K562 (cell line): ENCODE measurements at regions not wholly inside any gene's neighbourhood (a gene's known extent, or its start where the extent isn't known, plus 50 kb on each side); places are given as distances from the start of the nearest gene placed in this dataset.

ENCODE experiments used
- ATAC-seq: fragments of 200-7000 bp; cut with Tn5 transposase; 3 replicates; pipeline ENCODE4 v1.9.1; 2020; ENCODE audit warnings: moderate library complexity
- BruUV-seq: library from RNA; stranded (reverse); fragments of 400-500 nt; replicated peaks from 2 replicates; lab custom pipeline; 2021; lab: Mats Ljungman, UMichigan
- CTCF ChIA-PET: fragments of 300-600 bp; formaldehyde crosslinking; extraction: SDS; loops from one replicate; lab custom pipeline; 2021; ENCODE audit warnings: low intra/inter-chr PET ratio; lab: Yijun Ruan, JAX
- POLR2A ChIA-PET: fragments of 300-600, 350-650 bp; sonication (Branson Sonifier 250); formaldehyde crosslinking; extraction: SDS; loops from one replicate; lab custom pipeline; 2021; ENCODE audit warnings: antibody characterized with exemption, inconsistent platforms; lab: Yijun Ruan, JAX
- DNase-seq, 4 experiments: peaks; one replicate each; pipeline versions ENCODE4 v3.0.0 to v3.0.0-alpha.2; 2011 to 2018; ENCODE audit warnings: low spot score in 3 of 4, mixed read lengths in 3 of 4; ENCODE audit errors: extremely low read depth in 1 of 4
- FAIRE-seq: peaks from 2 replicates; lab custom pipeline; 2011; peaks lifted over from hg19 to GRCh38; lab: Jason Lieb, UNC
- H2AFZ ChIP-seq: 2 replicates; pipeline ENCODE4 v1.6.0; 2011; ENCODE audit warnings: low read depth, low read length, control low read depth, inconsistent platforms
- H3K27ac ChIP-seq: fragments of 200-600 bp; 3 replicates; pipeline ENCODE4 v1.8.0; 2011; ENCODE audit warnings: low read depth, mild to moderate bottlenecking, control low read depth, inconsistent platforms, low read length, moderate library complexity, mixed read lengths; ENCODE audit errors: extremely low read depth
- H3K27me3 ChIP-seq, 2 experiments: fragments of 300-600 bp in 1 of 2; 2 replicates in 1 of 2; 3 replicates in 1 of 2; pipeline versions ENCODE4 v1.6.0 to v1.8.0; 2011; ENCODE audit warnings: inconsistent platforms in 2 of 2, low read length in 2 of 2, mild to moderate bottlenecking in 1 of 2, mixed read lengths in 1 of 2, moderate library complexity in 1 of 2; ENCODE audit not compliant: control insufficient read depth in 2 of 2, insufficient read depth in 2 of 2
- H3K36me3 ChIP-seq: fragments of 300-600 bp; 3 replicates; pipeline ENCODE4 v1.8.0; 2011; ENCODE audit warnings: mild to moderate bottlenecking, low read length, inconsistent platforms; ENCODE audit not compliant: control insufficient read depth, insufficient read depth
- H3K4me1 ChIP-seq, 2 experiments: fragments of 200-600 bp in 1 of 2; replicated peaks in 1 of 2; 2 replicates in 1 of 2; 3 replicates in 1 of 2; pipeline versions ENCODE4 v1.5.1 to v1.8.0; 2011; ENCODE audit warnings: inconsistent platforms in 2 of 2, low read length in 2 of 2, mild to moderate bottlenecking in 1 of 2, mixed read lengths in 1 of 2, moderate library complexity in 1 of 2; ENCODE audit not compliant: control insufficient read depth in 2 of 2, insufficient read depth in 2 of 2
- H3K4me2 ChIP-seq: 2 replicates; pipeline ENCODE4 v1.6.1; 2011; ENCODE audit warnings: low read length, control low read depth, inconsistent platforms, mixed read lengths; ENCODE audit not compliant: insufficient read depth
- H3K4me3 ChIP-seq: fragments of 200-600 bp; sonication (generic), shearing (Covaris generic); 2 replicates; pipeline ENCODE4 v1.5.1; 2016; ENCODE audit warnings: control low read depth, inconsistent platforms
- H3K79me2 ChIP-seq: fragments of 200-600 bp; 3 replicates; pipeline ENCODE4 v1.8.0; 2011; ENCODE audit warnings: low read length, inconsistent platforms; ENCODE audit not compliant: control insufficient read depth, insufficient read depth
- H3K9ac ChIP-seq, 2 experiments: 2 replicates each; pipeline versions ENCODE4 v1.6.0 to v1.6.1; 2011; ENCODE audit warnings: low read depth in 2 of 2, low read length in 2 of 2, control low read depth in 1 of 2, inconsistent platforms in 1 of 2, mild to moderate bottlenecking in 1 of 2, mixed read lengths in 1 of 2; ENCODE audit not compliant: insufficient read depth in 1 of 2
- H3K9me1 ChIP-seq: one replicate; pipeline ENCODE4 v1.6.0; 2011; ENCODE audit warnings: inconsistent platforms, mild to moderate bottlenecking, low read length, moderate library complexity; ENCODE audit not compliant: control insufficient read depth, insufficient read depth
- H3K9me3 ChIP-seq: replicated peaks from 2 replicates; pipeline ENCODE4 v1.5.1; 2011; ENCODE audit warnings: low read depth, low read length, inconsistent platforms; ENCODE audit not compliant: control insufficient read depth, insufficient read depth
- H4K20me1 ChIP-seq: replicated peaks from 2 replicates; pipeline ENCODE4 v1.6.1; 2011; ENCODE audit warnings: low read length, inconsistent platforms, mixed read lengths; ENCODE audit not compliant: control insufficient read depth, insufficient read depth
- ETS2 ChIP-seq: IDR thresholded peaks from 2 replicates; pipeline ENCODE4 v1.6.1; 2016; ENCODE audit warnings: borderline replicate concordance, missing genetic modification characterization, mild to moderate bottlenecking, moderate library complexity, missing compliant biosample characterization; ENCODE audit not compliant: poor library complexity, severe bottlenecking
- GTF2B ChIP-seq: IDR thresholded peaks from 2 replicates; pipeline ENCODE4 v1.6.1; 2011; ENCODE audit not compliant: insufficient read length; ENCODE audit errors: extremely low read depth
- KLF10 ChIP-seq: fragments of 250-450 bp; sonication (Bioruptor Pico); IDR thresholded peaks from 2 replicates; pipeline ENCODE4 v1.6.1; 2021; ENCODE audit warnings: matching md5 sums
- MTF1 ChIP-seq: fragments of 250-450 bp; sonication (Bioruptor Pico); IDR thresholded peaks from 2 replicates; pipeline ENCODE4 v1.9.0; 2021; ENCODE audit warnings: moderate library complexity, mild to moderate bottlenecking, inconsistent platforms, borderline replicate concordance
- PHF20 ChIP-seq: fragments of 450-650 bp; IDR thresholded peaks from 2 replicates; pipeline ENCODE4 v1.6.1; 2018; ENCODE audit not compliant: partially characterized antibody
- WHSC1 ChIP-seq: IDR thresholded peaks from one replicate; pipeline ENCODE4 v1.6.1; 2012; ENCODE audit warnings: low read length, control low read depth, inconsistent platforms
- ZNF134 ChIP-seq: fragments of 250-450 bp; sonication (Bioruptor Pico); conservative IDR thresholded peaks from 2 replicates; pipeline ENCODE4 v1.4.0; 2020
- WGBS: fragments of 100-300 bp; shearing (Covaris generic); methylation state at CpG from one replicate; pipeline ENCODE4 v1.1.6; 2016; ENCODE audit warnings: low coverage, mixed read lengths; ENCODE audit not compliant: insufficient coverage; ENCODE audit errors: missing lambda C conversion rate; 5-methylcytosine and 5-hydroxymethylcytosine counted together
- in situ Hi-C: fragments of 300-500 bp; cut with MboI; formaldehyde crosslinking; loops from 4 replicates; pipeline ENCODE4 v1.15.0; 2018; ENCODE audit warnings: inconsistent platforms, mixed read lengths
- intact Hi-C: fragments of 100-400 bp; cut with micrococcal nuclease; formaldehyde crosslinking; loops from 2 replicates; pipeline ENCODE4 v1.14.2; 2022

- DNase-seq, result no peak
- Histone ChIP-seq H3K27ac (no peak overlapping the region), H3K4me2 (no peak overlapping the region), H3K79me2 (no peaks in the 10 kb centered on the region), H3K4me3 (no peak overlapping the region), H3K36me3 (no peaks in the 10 kb centered on the region), H2AFZ (no peak overlapping the region), H3K4me1 (no peaks in the 10 kb centered on the region), H3K9me3 (no peaks in the 10 kb centered on the region), H3K9me1 (no peaks in the 10 kb centered on the region), H4K20me1 (no peaks in the 10 kb centered on the region), H3K27me3 (no peaks in the 10 kb centered on the region), H3K9ac (no peak overlapping the region)
- ATAC-seq, result no peak
- WGBS, result 3% methylated on average over 2 of the region's 2 CpGs
- BruUV-seq, result no TSS peak
- in situ Hi-C loops, result no loop called here
- TF ChIP-seq MTF1 (CRISPR knock-in tag) (no peak), GTF2B (no peak), KLF10 (CRISPR knock-in tag) (no peak), ETS2 (tag) (no peak), PHF20 (no peak), WHSC1 (no peak)
- CTCF ChIA-PET, result no interaction called here
- no peak for FAIRE-seq
- intact Hi-C loops, result no loop called here
- POLR2A ChIA-PET, result no interaction called here
Measured at GRCh38 chr13:62035981-62036380, 620.3 kb upstream of the PCDH20 start.

- Histone ChIP-seq H3K79me2 (no peaks in the 10 kb centered on the region), H3K27me3 (no peaks in the 10 kb centered on the region), H3K9ac (no peak overlapping the region), H3K9me1 (no peaks in the 10 kb centered on the region), H3K4me1 (no peaks in the 10 kb centered on the region), H3K4me3 (no peak overlapping the region), H2AFZ (no peak overlapping the region), H3K9me3 (no peaks in the 10 kb centered on the region), H3K27ac (no peak overlapping the region), H3K36me3 (no peaks in the 10 kb centered on the region), H4K20me1 (no peaks in the 10 kb centered on the region), H3K4me2 (no peak overlapping the region)
- no TSS peak for BruUV-seq
- in situ Hi-C loops (no loop called here), intact Hi-C loops (no loop called here)
- ATAC-seq (no peak), DNase-seq (no peak), FAIRE-seq (no peak)
- ChIA-PET CTCF (no interaction called here), POLR2A (no interaction called here)
- WGBS, result 0% methylated on average over 2 of the region's 4 CpGs
- no peak for TF ChIP-seq ZNF134 (CRISPR knock-in tag)
Measured at GRCh38 chr13:62033934-62034333, 618.3 kb upstream of the PCDH20 start.
